RCC 7860 (cell line): ENCODE measurements at regions not wholly inside any gene's neighbourhood (a gene's known extent, or its start where the extent isn't known, plus 50 kb on each side); places are given as distances from the start of the nearest gene placed in this dataset.

Source experiments
- DNase-seq: peaks from one replicate; pipeline ENCODE4 v3.0.0-alpha.2; 2015; ENCODE audit warnings: low spot score
- FAIRE-seq: peaks from 2 replicates; lab custom pipeline; 2012; peaks lifted over from hg19 to GRCh38; lab: Jason Lieb, UNC

GRCh38 chr2:16311521-16312440 lies 353.9 kb downstream of the CYRIA start:
- DNase-seq (no peak), FAIRE-seq (no peak)

- no peak for DNase-seq
- no peak for FAIRE-seq
Measured at GRCh38 chr2:16308816-16309215, 356.8 kb downstream of the CYRIA start.

GRCh38 chr2:16304876-16305590 lies 360.6 kb downstream of the CYRIA start:
- DNase-seq (no peak), FAIRE-seq (no peak)

- DNase-seq (no peak), FAIRE-seq (no peak)
Measured at GRCh38 chr2:16303761-16304160, 361.9 kb downstream of the CYRIA start.

GRCh38 chr2:16303273-16303577 lies 362.4 kb downstream of the CYRIA start:
- no peak for DNase-seq

GRCh38 chr2:16302431-16303272 lies 362.3 kb downstream of the MYCN start:
- DNase-seq: no peak

More at GRCh38 chr2:16303273-16303577, 362.4 kb downstream of the CYRIA start:
- no peak for FAIRE-seq

GRCh38 chr2:16301961-16302360 lies 361.6 kb downstream of the MYCN start:
- FAIRE-seq (no peak), DNase-seq (no peak)

More at GRCh38 chr2:16302431-16303272, 362.3 kb downstream of the MYCN start:
- FAIRE-seq: no peak

- FAIRE-seq (no peak), DNase-seq (no peak)
Measured at GRCh38 chr2:16298866-16299265, 358.5 kb downstream of the MYCN start.

GRCh38 chr2:16296331-16297250 lies 356.2 kb downstream of the MYCN start:
- DNase-seq (no peak), FAIRE-seq (no peak)

GRCh38 chr2:16296038-16296290 lies 355.6 kb downstream of the MYCN start:
- FAIRE-seq: no peak
- DNase-seq: no peak

- DNase-seq (no peak), FAIRE-seq (no peak)
Measured at GRCh38 chr2:16294791-16295190, 354.4 kb downstream of the MYCN start.

- DNase-seq (no peak), FAIRE-seq (no peak)
Measured at GRCh38 chr2:16293871-16294270, 353.5 kb downstream of the MYCN start.

GRCh38 chr2:16293398-16293797 lies 353.0 kb downstream of the MYCN start:
- FAIRE-seq (no peak), DNase-seq (no peak)

GRCh38 chr2:16291731-16292550 lies 351.6 kb downstream of the MYCN start:
- FAIRE-seq: no peak
- no peak for DNase-seq

GRCh38 chr2:16291226-16291625 lies 350.9 kb downstream of the MYCN start:
- no peak for FAIRE-seq
- no peak for DNase-seq

- FAIRE-seq (no peak), DNase-seq (no peak)
Measured at GRCh38 chr2:16290311-16291020, 350.1 kb downstream of the MYCN start.

GRCh38 chr2:16288371-16289112 lies 348.2 kb downstream of the MYCN start:
- DNase-seq (no peak), FAIRE-seq (no peak)

GRCh38 chr2:16287831-16288230 lies 347.5 kb downstream of the MYCN start:
- FAIRE-seq (no peak), DNase-seq (no peak)
